Thyroid gland (tissue), 4 donors: ENCODE measurements at regions not wholly inside any gene's neighbourhood (a gene's known extent, or its start where the extent isn't known, plus 50 kb on each side); places are given as distances from the start of the nearest gene placed in this dataset.
"Not testable (repeated sequence)": the region's sequence is repeated elsewhere in the genome, so short reads cannot be mapped to it uniquely, and the experiment has no call there.

Source experiments
- DNase-seq, 2 donors: peaks; one replicate each; pipeline ENCODE4 v3.0.0-alpha.2; 2019
- H3K27ac ChIP-seq, 3 donors: fragments of 200-600 bp; sonication (generic); 1 replicate in 2 of 3; 2 replicates in 1 of 3; pipeline ENCODE4 v1.5.1; 2016 to 2019; ENCODE audit warnings: mild to moderate bottlenecking in 1 of 3, moderate library complexity in 1 of 3
- H3K27me3 ChIP-seq: fragments of 200-600 bp; sonication (generic); one replicate; pipeline ENCODE4 v1.5.1; 2019
- H3K36me3 ChIP-seq, 2 donors: fragments of 200-600 bp; sonication (generic); one replicate each; pipeline ENCODE4 v1.5.1; 2016 to 2019
- H3K4me1 ChIP-seq, 2 donors: fragments of 200-600 bp; sonication (generic); one replicate each; pipeline ENCODE4 v1.5.1; 2017 to 2019
- H3K4me3 ChIP-seq, 3 donors: fragments of 200-600 bp; sonication (generic); replicated peaks in 1 of 3; 1 replicate in 2 of 3; 2 replicates in 1 of 3; pipeline ENCODE4 v1.5.1; 2016; ENCODE audit warnings: mild to moderate bottlenecking in 1 of 3
- H3K9me3 ChIP-seq: fragments of 200-600 bp; sonication (generic); one replicate; pipeline ENCODE4 v1.5.1; 2017
- CTCF ChIP-seq, 6 experiments: fragments of 200-600 bp in 3 of 6; fragments of 450-650 bp in 3 of 6; sonication (generic) in 3 of 6; IDR thresholded peaks; one replicate each; pipeline ENCODE4 v1.5.1; 2016 to 2019; ENCODE audit warnings: antibody characterized with exemption in 6 of 6, mild to moderate bottlenecking in 2 of 6, inconsistent platforms in 1 of 6, moderate library complexity in 1 of 6
- POLR2A ChIP-seq, 2 donors: fragments of 450-650 bp; IDR thresholded peaks; one replicate each; pipeline ENCODE4 v1.6.1; 2017; ENCODE audit warnings: antibody characterized with exemption in 2 of 2, mild to moderate bottlenecking in 2 of 2, moderate library complexity in 1 of 2
- WGBS, 2 donors: methylation state at CpG; one replicate each; pipeline ENCODE4 v1.1.5; 2017; 5-methylcytosine and 5-hydroxymethylcytosine counted together
- intact Hi-C: fragments of 100-400 bp; cut with DNase I; formaldehyde crosslinking; loops from one replicate; pipeline ENCODE4 v1.15.1; 2023

- Histone ChIP-seq H3K9me3 (no peaks in the 10 kb centered on the region), H3K27me3 (no peaks in the 10 kb centered on the region), H3K36me3 (no peaks in the 10 kb centered on the region), H3K4me3 (no peak overlapping the region), H3K27ac (no peak overlapping the region), H3K4me1 (peaks cover 11 to 28% of the 10 kb centered on the region in 2 donors)
- intact Hi-C loops, result no loop called here
- TF ChIP-seq CTCF (IDR thresholded peaks at IDR 0.05) (no peak), POLR2A (IDR thresholded peaks at IDR 0.05) (no peak)
- WGBS, 2 donors, result 97 to 99% methylated on average over 15 of the region's 15 CpGs
- no peak for DNase-seq
These were observed 101.2 kb upstream of the NUDT6 start for GRCh38 chr4:123023647-123024046.

GRCh38 chr4:123024710-123025109, 102.3 kb upstream of the NUDT6 start:
- no peaks in the 10 kb centered on the region for H3K9me3 ChIP-seq
- H3K27ac ChIP-seq, result peak overlapping the region in 2 of 3 donors; percentile 2 to 44
- no peak overlapping the region for H3K4me3 ChIP-seq
- TF ChIP-seq CTCF (IDR thresholded peaks at IDR 0.05) (no peak), POLR2A (IDR thresholded peaks at IDR 0.05) (no peak)
- WGBS, 2 donors, result 66 to 85% methylated on average over 6 of the region's 6 CpGs
- no peak for DNase-seq
- intact Hi-C loops, result no loop called here
- H3K4me1 ChIP-seq, result peaks cover 9 to 19% of the 10 kb centered on the region in 2 donors
- H3K36me3 ChIP-seq, result no peaks in the 10 kb centered on the region
- no peaks in the 10 kb centered on the region for H3K27me3 ChIP-seq

- no peak for DNase-seq
- Histone ChIP-seq H3K36me3 (no peaks in the 10 kb centered on the region), H3K9me3 (no peaks in the 10 kb centered on the region), H3K27me3 (no peaks in the 10 kb centered on the region), H3K4me3 (no peak overlapping the region), H3K4me1 (peaks cover 9 to 19% of the 10 kb centered on the region in 2 donors), H3K27ac (peak overlapping the region; percentile 44 to 50 (median 48))
- TF ChIP-seq CTCF (IDR thresholded peaks at IDR 0.05) (no peak), POLR2A (IDR thresholded peaks at IDR 0.05) (no peak)
- intact Hi-C loops, result no loop called here
- 87 to 88% methylated on average over 4 of the region's 4 CpGs for WGBS, 2 donors
These were observed 103.0 kb upstream of the NUDT6 start for GRCh38 chr4:123025398-123025797.

GRCh38 chr4:123026015-123026414, 103.6 kb upstream of the NUDT6 start:
- peak; percentile 79 to 88 for DNase-seq
- Histone ChIP-seq H3K4me1 (peaks cover 9 to 19% of the 10 kb centered on the region in 2 donors), H3K27ac (peak overlapping the region; percentile 25 to 50 (median 25))
- H3K4me3 ChIP-seq, H3K36me3 ChIP-seq, H3K27me3 ChIP-seq, H3K9me3 ChIP-seq, intact Hi-C loops: not testable (repeated sequence)
- 16 to 39% methylated on average over 2 of the region's 2 CpGs for WGBS, 2 donors

GRCh38 chr4:123031664-123032063, 109.3 kb upstream of the NUDT6 start:
- no peak for DNase-seq
- Histone ChIP-seq H3K9me3 (no peaks in the 10 kb centered on the region), H3K27ac (no peak overlapping the region), H3K36me3 (no peaks in the 10 kb centered on the region), H3K4me3 (no peak overlapping the region), H3K27me3 (no peaks in the 10 kb centered on the region), H3K4me1 (peaks cover 0 to 11% of the 10 kb centered on the region in 2 donors)
- TF ChIP-seq CTCF (IDR thresholded peaks at IDR 0.05), result no peak
- TF ChIP-seq POLR2A (IDR thresholded peaks at IDR 0.05), result no peak
- WGBS, 2 donors, result 93 to 95% methylated on average over 2 of the region's 2 CpGs
- intact Hi-C loops, result no loop called here

- H3K36me3 ChIP-seq, result no peaks in the 10 kb centered on the region
- H3K4me3 ChIP-seq, result no peak overlapping the region
- WGBS, 2 donors, result 95 to 96% methylated on average over 2 of the region's 2 CpGs
- H3K9me3 ChIP-seq, result no peaks in the 10 kb centered on the region
- no peak for DNase-seq
- intact Hi-C loops, result no loop called here
- H3K4me1 ChIP-seq, result peaks cover 0 to 4% of the 10 kb centered on the region in 2 donors
- TF ChIP-seq CTCF (IDR thresholded peaks at IDR 0.05) (no peak), POLR2A (IDR thresholded peaks at IDR 0.05) (no peak)
- H3K27me3 ChIP-seq, result no peaks in the 10 kb centered on the region
- H3K27ac ChIP-seq, result no peak overlapping the region
These were observed 111.6 kb upstream of the NUDT6 start for GRCh38 chr4:123034023-123034422.
